K562 (cell line): ENCODE measurements at regions not wholly inside any gene's neighbourhood (a gene's known extent, or its start where the extent isn't known, plus 50 kb on each side); places are given as distances from the start of the nearest gene placed in this dataset.
A peak's percentile ranks its signal among the peaks of the same experiment; 100 is the strongest.

Source experiments
- CBX3 ChIP-seq, 2 experiments: IDR thresholded peaks; 1 replicate in 1 of 2; 2 replicates in 1 of 2; pipeline ENCODE4 v1.6.1; 2012; ENCODE audit warnings: inconsistent platforms in 2 of 2, low read length in 2 of 2, borderline replicate concordance in 1 of 2, control low read depth in 1 of 2
- CBX8 ChIP-seq: fragments of 200-600 bp; sonication (generic); IDR thresholded peaks from 2 replicates; pipeline ENCODE4 v1.6.1; 2012; ENCODE audit warnings: borderline replicate concordance, mixed run types, low read depth, mild to moderate bottlenecking, moderate library complexity, mixed read lengths, low read length, control low read depth, inconsistent platforms; ENCODE audit not compliant: poor library complexity, severe bottlenecking; ENCODE audit errors: extremely low read depth
- KDM2B ChIP-seq: fragments of 250-450 bp; sonication (Bioruptor Pico); IDR thresholded peaks from 2 replicates; pipeline ENCODE4 v1.8.0; 2021; ENCODE audit warnings: mild to moderate bottlenecking, moderate library complexity
- MAFF ChIP-seq: IDR thresholded peaks from 2 replicates; pipeline ENCODE4 v1.6.1; 2012; ENCODE audit warnings: low read length, improper control_type of control experiment
- MAFG ChIP-seq: fragments of 450-650 bp; conservative IDR thresholded peaks from 2 replicates; pipeline ENCODE4 v1.6.1; 2016; ENCODE audit warnings: missing genetic modification characterization, missing compliant biosample characterization
- MCM7 ChIP-seq, 2 experiments: fragments of 450-650 bp; IDR thresholded peaks; 2 replicates each; pipeline ENCODE4 v1.6.1; 2016 to 2018
- PML ChIP-seq: IDR thresholded peaks from 2 replicates; pipeline ENCODE4 v1.6.1; 2012; ENCODE audit warnings: low read length, inconsistent platforms
- RAD21 ChIP-seq, 2 experiments: fragments of 250-450 bp in 1 of 2; fragments of 450-650 bp in 1 of 2; sonication (Bioruptor Pico) in 1 of 2; formaldehyde crosslinking in 1 of 2; IDR thresholded peaks in 1 of 2; conservative IDR thresholded peaks in 1 of 2; 2 replicates each; pipeline versions ENCODE4 v1.4.0 to v1.8.0; 2020 to 2022; ENCODE audit warnings: mild to moderate bottlenecking in 2 of 2, moderate library complexity in 1 of 2
- TCF7 ChIP-seq: sonication (generic); IDR thresholded peaks from 2 replicates; pipeline ENCODE4 v1.6.1; 2016; ENCODE audit warnings: antibody characterized with exemption, borderline replicate concordance
- ZFP1 ChIP-seq: fragments of 450-650 bp; formaldehyde crosslinking; IDR thresholded peaks from 2 replicates; pipeline ENCODE4 v1.4.0; 2020; ENCODE audit warnings: mild to moderate bottlenecking, mixed read lengths
- ZNF316 ChIP-seq: fragments of 450-650 bp; IDR thresholded peaks from 2 replicates; pipeline ENCODE4 v1.6.1; 2016
- ZNF354B ChIP-seq: fragments of 250-450 bp; sonication (Bioruptor Pico); IDR thresholded peaks from 2 replicates; pipeline ENCODE4 v1.4.0; 2020
- TF ChIP-seq, protein P1 (sequence below), 2 experiments: fragments of 450-650 bp; formaldehyde crosslinking in 1 of 2; IDR thresholded peaks; 2 replicates each; pipeline versions ENCODE4 v1.4.0 to v1.6.1; 2014 to 2020; ENCODE audit warnings: mild to moderate bottlenecking in 2 of 2, borderline replicate concordance in 1 of 2, low read depth in 1 of 2

DNA sequence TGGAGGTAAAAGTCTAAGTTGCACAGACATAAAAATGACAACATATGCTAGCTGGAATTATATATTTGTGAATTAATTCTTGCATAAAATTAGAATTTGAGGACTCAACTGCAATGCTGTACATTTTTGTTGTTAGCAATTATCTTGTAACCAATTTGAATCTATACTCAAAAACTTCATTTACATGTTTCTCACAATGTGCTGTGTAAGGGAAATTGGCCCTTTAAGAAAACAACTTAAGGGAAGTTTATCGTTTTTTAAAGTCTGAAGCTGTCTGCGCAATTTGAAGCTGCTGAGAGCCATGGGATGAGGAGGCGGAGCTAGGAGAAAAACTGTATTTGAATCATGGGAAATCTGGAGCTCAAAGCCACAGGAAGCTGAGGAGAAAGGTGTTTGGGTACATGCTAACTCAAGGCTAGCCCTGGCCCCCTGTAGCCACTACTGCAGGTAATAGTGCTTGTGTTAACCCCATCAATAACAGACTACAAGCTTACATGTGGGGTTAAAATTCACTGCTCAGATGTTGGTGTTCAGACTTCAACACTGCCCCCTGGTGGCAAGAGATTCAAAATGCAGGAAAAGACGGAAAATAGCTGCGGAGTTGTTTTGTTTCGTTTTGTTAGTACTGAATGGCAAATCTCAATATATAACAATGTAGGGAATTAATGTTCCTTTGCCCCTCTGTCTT, 126.1 kb downstream of the BRD1 start (continued):
- TF ChIP-seq, protein P1, sequence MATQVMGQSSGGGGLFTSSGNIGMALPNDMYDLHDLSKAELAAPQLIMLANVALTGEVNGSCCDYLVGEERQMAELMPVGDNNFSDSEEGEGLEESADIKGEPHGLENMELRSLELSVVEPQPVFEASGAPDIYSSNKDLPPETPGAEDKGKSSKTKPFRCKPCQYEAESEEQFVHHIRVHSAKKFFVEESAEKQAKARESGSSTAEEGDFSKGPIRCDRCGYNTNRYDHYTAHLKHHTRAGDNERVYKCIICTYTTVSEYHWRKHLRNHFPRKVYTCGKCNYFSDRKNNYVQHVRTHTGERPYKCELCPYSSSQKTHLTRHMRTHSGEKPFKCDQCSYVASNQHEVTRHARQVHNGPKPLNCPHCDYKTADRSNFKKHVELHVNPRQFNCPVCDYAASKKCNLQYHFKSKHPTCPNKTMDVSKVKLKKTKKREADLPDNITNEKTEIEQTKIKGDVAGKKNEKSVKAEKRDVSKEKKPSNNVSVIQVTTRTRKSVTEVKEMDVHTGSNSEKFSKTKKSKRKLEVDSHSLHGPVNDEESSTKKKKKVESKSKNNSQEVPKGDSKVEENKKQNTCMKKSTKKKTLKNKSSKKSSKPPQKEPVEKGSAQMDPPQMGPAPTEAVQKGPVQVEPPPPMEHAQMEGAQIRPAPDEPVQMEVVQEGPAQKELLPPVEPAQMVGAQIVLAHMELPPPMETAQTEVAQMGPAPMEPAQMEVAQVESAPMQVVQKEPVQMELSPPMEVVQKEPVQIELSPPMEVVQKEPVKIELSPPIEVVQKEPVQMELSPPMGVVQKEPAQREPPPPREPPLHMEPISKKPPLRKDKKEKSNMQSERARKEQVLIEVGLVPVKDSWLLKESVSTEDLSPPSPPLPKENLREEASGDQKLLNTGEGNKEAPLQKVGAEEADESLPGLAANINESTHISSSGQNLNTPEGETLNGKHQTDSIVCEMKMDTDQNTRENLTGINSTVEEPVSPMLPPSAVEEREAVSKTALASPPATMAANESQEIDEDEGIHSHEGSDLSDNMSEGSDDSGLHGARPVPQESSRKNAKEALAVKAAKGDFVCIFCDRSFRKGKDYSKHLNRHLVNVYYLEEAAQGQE (IDR thresholded peaks at IDR 0.05; ENCODE audit: borderline replicate concordance), result peak; percentile 5; the same call in 1 of the 2 replicates
- TF ChIP-seq, protein P1 (CRISPR knock-in tag; IDR thresholded peaks at IDR 0.05; ENCODE audit: low read depth), result no peak
- TF ChIP-seq MAFG (tag), result peak; percentile 27; the same call in 1 of the 2 replicates
- no peak for TF ChIP-seq ZFP1 (CRISPR knock-in tag)
- peak; percentile 53 for TF ChIP-seq ZNF316
- TF ChIP-seq MCM7 (IDR thresholded peaks at IDR 0.05), result no peak
- no peak for TF ChIP-seq TCF7
- TF ChIP-seq PML, result no peak
- TF ChIP-seq MAFF, result peak; percentile 30; the same call in 1 of the 2 replicates
- TF ChIP-seq CBX3 (IDR thresholded peaks at IDR 0.05; ENCODE audit: borderline replicate concordance in 1 of 2, low read length in 2 of 2), result peak in 1 of 2 experiments; percentile 73; a peak in 2 of 3 replicates
- TF ChIP-seq CBX8, result no peak
- TF ChIP-seq RAD21 (CRISPR knock-in tag; conservative IDR thresholded peaks at IDR 0.05 in 1 of 2, IDR thresholded peaks at IDR 0.05 in 1 of 2), result peak in 1 of 2 experiments; percentile 33; a peak in 2 of 4 replicates
- TF ChIP-seq KDM2B (CRISPR knock-in tag), result no peak
- no peak for TF ChIP-seq ZNF354B (CRISPR knock-in tag)
